SK-N-SH (cell line): ENCODE measurements at regions not wholly inside any gene's neighbourhood (a gene's known extent, or its start where the extent isn't known, plus 50 kb on each side); places are given as distances from the start of the nearest gene placed in this dataset.
"Not testable (repeated sequence)": the region's sequence is repeated elsewhere in the genome, so short reads cannot be mapped to it uniquely, and the experiment has no call there.

ENCODE experiments used
- CTCF ChIA-PET: fragments of 300-600, 350-600 bp; formaldehyde crosslinking; extraction: SDS; loops from one replicate; lab custom pipeline; 2021; lab: Yijun Ruan, JAX
- POLR2A ChIA-PET: fragments of 350-600 bp; sonication (Branson Sonifier 250); formaldehyde crosslinking; extraction: SDS; loops from one replicate; lab custom pipeline; 2020; ENCODE audit warnings: antibody characterized with exemption, inconsistent platforms; lab: Yijun Ruan, JAX
- DNase-seq: peaks from one replicate; pipeline ENCODE4 v3.0.0; 2012
- H2AFZ ChIP-seq: fragments of 200-600 bp; sonication (generic); 2 replicates; pipeline ENCODE4 v1.8.1; 2016; ENCODE audit warnings: antibody characterized with exemption, mild to moderate bottlenecking, low read depth
- H3F3A ChIP-seq: fragments of 200-600 bp; sonication (generic); replicated peaks from 2 replicates; pipeline ENCODE3; 2016; ENCODE audit warnings: antibody characterized with exemption, mild to moderate bottlenecking; ENCODE audit not compliant: insufficient read depth
- H3K27ac ChIP-seq, 2 experiments: fragments of 200-500 bp in 1 of 2; fragments of 200-600 bp in 1 of 2; sonication (Bioruptor generic) in 1 of 2; sonication (generic), shearing (Covaris generic) in 1 of 2; 2 replicates each; pipeline versions ENCODE4 v1.5.1 to v1.6.1; 2014 to 2016; ENCODE audit warnings: low read depth in 2 of 2, inconsistent platforms in 1 of 2, low read length in 1 of 2, mild to moderate bottlenecking in 1 of 2, mixed read lengths in 1 of 2
- H3K27me3 ChIP-seq: fragments of 200-600 bp; sonication (generic), shearing (Covaris generic); 2 replicates; pipeline ENCODE4 v1.6.1; 2016; ENCODE audit warnings: mixed run types; ENCODE audit not compliant: insufficient read depth
- H3K36me3 ChIP-seq, 2 experiments: fragments of 200-500 bp in 1 of 2; fragments of 200-600 bp in 1 of 2; sonication (Bioruptor generic) in 1 of 2; sonication (generic) in 1 of 2; replicated peaks in 1 of 2; 2 replicates each; pipeline versions ENCODE3 to v1.5.1; 2014 to 2016; ENCODE audit warnings: low read length in 1 of 2, mild to moderate bottlenecking in 1 of 2; ENCODE audit not compliant: insufficient read depth in 2 of 2, control insufficient read depth in 1 of 2
- H3K4me1 ChIP-seq, 2 experiments: fragments of 200-500 bp in 1 of 2; fragments of 200-600 bp in 1 of 2; sonication (Bioruptor generic) in 1 of 2; sonication (generic), shearing (Covaris generic) in 1 of 2; 2 replicates each; pipeline versions ENCODE4 v1.5.1 to v1.6.1; 2014 to 2016; ENCODE audit warnings: low read depth in 1 of 2, low read length in 1 of 2, mixed run types in 1 of 2; ENCODE audit not compliant: insufficient read depth in 2 of 2, control insufficient read depth in 1 of 2
- H3K4me2 ChIP-seq: fragments of 200-600 bp; sonication (generic), shearing (Covaris generic); 2 replicates; pipeline ENCODE4 v1.6.1; 2017; ENCODE audit warnings: mixed run types
- H3K4me3 ChIP-seq, 2 experiments: fragments of 200-500 bp in 1 of 2; fragments of 200-600 bp in 1 of 2; sonication (Bioruptor generic) in 1 of 2; sonication (generic), shearing (Covaris generic) in 1 of 2; 2 replicates each; pipeline versions ENCODE4 v1.5.1 to v1.8.1; 2014 to 2016; ENCODE audit warnings: low read depth in 2 of 2, inconsistent platforms in 1 of 2, low read length in 1 of 2, mild to moderate bottlenecking in 1 of 2, mixed read lengths in 1 of 2, moderate library complexity in 1 of 2
- H3K79me2 ChIP-seq: fragments of 200-600 bp; sonication (generic); 2 replicates; pipeline ENCODE4 v1.8.1; 2017; ENCODE audit warnings: mild to moderate bottlenecking; ENCODE audit not compliant: insufficient read depth
- H3K9ac ChIP-seq: fragments of 200-600 bp; sonication (generic); 2 replicates; pipeline ENCODE4 v1.6.1; 2017; ENCODE audit warnings: mixed run types
- H3K9me2 ChIP-seq: fragments of 200-600 bp; sonication (generic); 2 replicates; pipeline ENCODE4 v1.6.1; 2017; ENCODE audit warnings: mixed run types
- H3K9me3 ChIP-seq: fragments of 200-600 bp; sonication (generic); 2 replicates; pipeline ENCODE4 v1.6.1; 2017; ENCODE audit warnings: mixed run types, mild to moderate bottlenecking, moderate library complexity
- H4K20me1 ChIP-seq: fragments of 200-600 bp; sonication (generic); 2 replicates; pipeline ENCODE4 v1.6.1; 2017; ENCODE audit warnings: mild to moderate bottlenecking, mixed run types; ENCODE audit not compliant: insufficient read depth
- EP300 ChIP-seq, 2 experiments: IDR thresholded peaks; 2 replicates each; pipeline versions ENCODE4 v1.4.0 to v1.6.1; 2012; ENCODE audit warnings: borderline replicate concordance in 1 of 2, low read depth in 1 of 2, low read length in 1 of 2
- EZH2phosphoT487 ChIP-seq: fragments of 200-600 bp; sonication (generic); IDR thresholded peaks from 2 replicates; pipeline ENCODE4 v1.6.1; 2017; ENCODE audit warnings: low read depth, mixed run types, mild to moderate bottlenecking, antibody characterized with exemption, moderate library complexity, borderline replicate concordance
- FOXJ3 ChIP-seq: sonication (generic); formaldehyde crosslinking; IDR thresholded peaks from 2 replicates; pipeline ENCODE4 v1.5.1; 2020; ENCODE audit warnings: mild to moderate bottlenecking, missing genetic modification reagents
- GABPA ChIP-seq: IDR thresholded peaks from 2 replicates; pipeline ENCODE4 v1.4.0; 2012; ENCODE audit warnings: low read depth, mild to moderate bottlenecking
- MEF2A ChIP-seq: IDR thresholded peaks from 2 replicates; pipeline ENCODE4 v1.4.0; 2012; ENCODE audit warnings: low read depth, borderline replicate concordance
- MXI1 ChIP-seq: IDR thresholded peaks from 2 replicates; pipeline ENCODE4 v1.6.1; 2012; ENCODE audit warnings: mild to moderate bottlenecking, low read depth, low read length, improper control_type of control experiment
- NRF1 ChIP-seq: IDR thresholded peaks from 2 replicates; pipeline ENCODE4 v1.6.1; 2012; ENCODE audit warnings: low read depth, mild to moderate bottlenecking, low read length
- RAD21 ChIP-seq: IDR thresholded peaks from 2 replicates; pipeline ENCODE4 v1.6.1; 2012; ENCODE audit warnings: mild to moderate bottlenecking, low read length
- REST ChIP-seq: IDR thresholded peaks from 2 replicates; pipeline ENCODE4 v1.6.1; 2012; ENCODE audit warnings: mild to moderate bottlenecking, low read depth, low read length, moderate library complexity
- RFX5 ChIP-seq: IDR thresholded peaks from 2 replicates; pipeline ENCODE4 v1.6.1; 2012; ENCODE audit warnings: mild to moderate bottlenecking, improper control_type of control experiment, low read length
- SIN3A ChIP-seq: IDR thresholded peaks from 2 replicates; pipeline ENCODE4 v1.6.1; 2012; ENCODE audit warnings: low read depth, mild to moderate bottlenecking, low read length, moderate library complexity, borderline replicate concordance
- SMC3 ChIP-seq: IDR thresholded peaks from 2 replicates; pipeline ENCODE4 v1.6.1; 2012; ENCODE audit warnings: low read depth, low read length, improper control_type of control experiment
- TAF1 ChIP-seq: IDR thresholded peaks from 2 replicates; pipeline ENCODE4 v1.6.1; 2012; ENCODE audit warnings: low read depth, mild to moderate bottlenecking, low read length, moderate library complexity, borderline replicate concordance
- ZBTB33 ChIP-seq: IDR thresholded peaks from 2 replicates; pipeline ENCODE4 v1.4.0; 2012; ENCODE audit warnings: low read depth, borderline replicate concordance
- WGBS: methylation state at CpG from one replicate; pipeline ENCODE4 v1.1.6; 2017; ENCODE audit warnings: low lambda C conversion rate; 5-methylcytosine and 5-hydroxymethylcytosine counted together

GRCh38 chr1:30362603-30362990 is 360.8 kb downstream of the MATN1 start:
- H3K4me2 ChIP-seq: no peak overlapping the region
- no peaks in the 10 kb centered on the region for H3K9me2 ChIP-seq
- ChIA-PET POLR2A (no interaction called here), CTCF (interaction anchor here (1.0 to 10.6 kb wide), 3 partner anchors 9 to 18 kb away, joined by 3 to 75 read pairs (median 8); no protein-coding TSS in a partner anchor)
- no peaks in the 10 kb centered on the region for H4K20me1 ChIP-seq
- H3K9ac ChIP-seq: no peak overlapping the region
- no peak for DNase-seq
- no peak overlapping the region for H3K27ac ChIP-seq
- H3K4me1 ChIP-seq: peaks cover 0 to 4% of the 10 kb centered on the region in 2 experiments; a peak in 1 of 4 replicates
- 40% methylated on average over 6 of the region's 6 CpGs for WGBS
- TF ChIP-seq EP300 (IDR thresholded peaks at IDR 0.05; ENCODE audit: borderline replicate concordance in 1 of 2, low read depth in 1 of 2, low read length in 1 of 2): no peak
- TF ChIP-seq RFX5: no peak
- H3K36me3 ChIP-seq: no peaks in the 10 kb centered on the region
- H3K27me3 ChIP-seq: no peaks in the 10 kb centered on the region
- H2AFZ ChIP-seq: no peak overlapping the region
- H3K9me3 ChIP-seq: no peaks in the 10 kb centered on the region
- H3K79me2 ChIP-seq: no peaks in the 10 kb centered on the region
- H3F3A ChIP-seq: no peaks in the 10 kb centered on the region
- H3K4me3 ChIP-seq: no peak overlapping the region

- H3K4me2 ChIP-seq, H3K4me1 ChIP-seq, H3K9ac ChIP-seq, H4K20me1 ChIP-seq, H3K4me3 ChIP-seq, H3K36me3 ChIP-seq, H3F3A ChIP-seq, H3K9me2 ChIP-seq, POLR2A ChIA-PET, H3K27ac ChIP-seq, DNase-seq, H2AFZ ChIP-seq, H3K9me3 ChIP-seq, H3K79me2 ChIP-seq, H3K27me3 ChIP-seq: not testable (repeated sequence)
- CTCF ChIA-PET: interaction anchor here (1.0 to 10.6 kb wide), 5 partner anchors 8 to 67 kb away, joined by 3 to 75 read pairs (median 4); no protein-coding TSS in a partner anchor
- WGBS: 20% methylated on average over 9 of the region's 10 CpGs
These were observed 361.3 kb downstream of the MATN1 start for GRCh38 chr1:30361890-30362602.

- Histone ChIP-seq H3K9me3 (no peaks in the 10 kb centered on the region), H3K36me3 (no peaks in the 10 kb centered on the region), H4K20me1 (no peaks in the 10 kb centered on the region), H3K4me2 (no peak overlapping the region), H3F3A (no peaks in the 10 kb centered on the region), H3K27me3 (no peaks in the 10 kb centered on the region), H3K27ac (no peak overlapping the region), H3K79me2 (no peaks in the 10 kb centered on the region), H3K9me2 (no peaks in the 10 kb centered on the region), H3K4me1 (peaks cover 0 to 4% of the 10 kb centered on the region in 2 experiments; a peak in 1 of 4 replicates), H3K4me3 (no peak overlapping the region), H2AFZ (no peak overlapping the region), H3K9ac (no peak overlapping the region)
- ChIA-PET CTCF (interaction anchor here (0.5 to 2.4 kb wide), 6 partner anchors 7 to 1261 kb away, joined by 3 to 18 read pairs (median 3); no protein-coding TSS in a partner anchor), POLR2A (no interaction called here)
- DNase-seq: no peak
- WGBS: 77% methylated on average over 4 of the region's 7 CpGs
- no peak for TF ChIP-seq GABPA
- TF ChIP-seq RFX5: no peak
- no peak for TF ChIP-seq SIN3A
- TF ChIP-seq ZBTB33: no peak
- TF ChIP-seq EZH2phosphoT487: no peak
- TF ChIP-seq REST: no peak
- TF ChIP-seq NRF1: no peak
- no peak for TF ChIP-seq RAD21
- TF ChIP-seq MXI1: no peak
- no peak for TF ChIP-seq TAF1
- no peak for TF ChIP-seq FOXJ3 (CRISPR knock-in tag)
- TF ChIP-seq SMC3: no peak
- no peak for TF ChIP-seq MEF2A
These were observed 362.6 kb downstream of the MATN1 start for GRCh38 chr1:30360753-30361152.
